ENCODE measurements at regions not wholly inside any gene's neighbourhood (a gene's known extent, or its start where the extent isn't known, plus 50 kb on each side); places are given as distances from the start of the nearest gene placed in this dataset.

GRCh38 chr1:164918140-164918539 lies 359.2 kb downstream of the PBX1 start:
- no peaks in the 10 kb centered on the region for H3K27me3 ChIP-seq (replicated peaks)
- in situ Hi-C loops (cut with HindIII; ENCODE audit: low pct_ligation_motif_present, low sequenced_read_pairs) = no loop called here
- no peak overlapping the region for H3K27ac ChIP-seq
- H3K36me3 ChIP-seq (replicated peaks) = no peaks in the 10 kb centered on the region
- DNase-seq = no peak
- TF ChIP-seq CTCF (IDR thresholded peaks at IDR 0.05; ENCODE audit: low read depth, low read length, missing control alignments) = no peak
- H3K4me3 ChIP-seq (ENCODE audit: low read depth, low read length) = no peak overlapping the region

GRCh38 chr1:164914208-164914607 lies 355.2 kb downstream of the PBX1 start:
- TF ChIP-seq CTCF (IDR thresholded peaks at IDR 0.05; ENCODE audit: low read depth, low read length, missing control alignments) = no peak
- DNase-seq = peak; percentile 38
- in situ Hi-C loops (cut with HindIII; ENCODE audit: low pct_ligation_motif_present, low sequenced_read_pairs) = no loop called here
- no peak overlapping the region for H3K4me3 ChIP-seq (ENCODE audit: low read depth, low read length)
- no peak overlapping the region for H3K27ac ChIP-seq
- H3K36me3 ChIP-seq (replicated peaks) = no peaks in the 10 kb centered on the region
- H3K27me3 ChIP-seq (replicated peaks) = no peaks in the 10 kb centered on the region

- Histone ChIP-seq H3K4me3 (ENCODE audit: low read depth, low read length) (no peak overlapping the region), H3K27ac (no peak overlapping the region), H3K27me3 (replicated peaks) (no peaks in the 10 kb centered on the region), H3K36me3 (replicated peaks) (no peaks in the 10 kb centered on the region)
- DNase-seq = no peak
- TF ChIP-seq CTCF (IDR thresholded peaks at IDR 0.05; ENCODE audit: low read depth, low read length, missing control alignments) = no peak
- in situ Hi-C loops (cut with HindIII; ENCODE audit: low pct_ligation_motif_present, low sequenced_read_pairs) = no loop called here
Measured at GRCh38 chr1:164912290-164912689, 353.3 kb downstream of the PBX1 start.

- no peak overlapping the region for H3K27ac ChIP-seq
- H3K36me3 ChIP-seq (replicated peaks) = no peaks in the 10 kb centered on the region
- TF ChIP-seq CTCF (IDR thresholded peaks at IDR 0.05; ENCODE audit: low read depth, low read length, missing control alignments) = no peak
- no peak overlapping the region for H3K4me3 ChIP-seq (ENCODE audit: low read depth, low read length)
- DNase-seq = no peak
- H3K27me3 ChIP-seq (replicated peaks) = no peaks in the 10 kb centered on the region
- in situ Hi-C loops (cut with HindIII; ENCODE audit: low pct_ligation_motif_present, low sequenced_read_pairs) = no loop called here
Measured at GRCh38 chr1:164910671-164911070, 351.7 kb downstream of the PBX1 start.

- in situ Hi-C loops (cut with HindIII; ENCODE audit: low pct_ligation_motif_present, low sequenced_read_pairs) = no loop called here
- no peak for DNase-seq
- no peaks in the 10 kb centered on the region for H3K27me3 ChIP-seq (replicated peaks)
- H3K27ac ChIP-seq = no peak overlapping the region
- H3K4me3 ChIP-seq (ENCODE audit: low read depth, low read length) = no peak overlapping the region
- no peaks in the 10 kb centered on the region for H3K36me3 ChIP-seq (replicated peaks)
- TF ChIP-seq CTCF (IDR thresholded peaks at IDR 0.05; ENCODE audit: low read depth, low read length, missing control alignments) = no peak
Measured at GRCh38 chr1:164907666-164908065, 348.7 kb downstream of the PBX1 start.

- in situ Hi-C loops (cut with HindIII; ENCODE audit: low pct_ligation_motif_present, low sequenced_read_pairs) = no loop called here
- Histone ChIP-seq H3K27ac (no peak overlapping the region), H3K4me3 (ENCODE audit: low read depth, low read length) (no peak overlapping the region), H3K36me3 (replicated peaks) (no peaks in the 10 kb centered on the region), H3K27me3 (replicated peaks) (no peaks in the 10 kb centered on the region)
- DNase-seq = no peak
- no peak for TF ChIP-seq CTCF (IDR thresholded peaks at IDR 0.05; ENCODE audit: low read depth, low read length, missing control alignments)
Measured at GRCh38 chr1:164905869-164906268, 346.9 kb downstream of the PBX1 start.
